ENCODE measurements at regions not wholly inside any gene's neighbourhood (a gene's known extent, or its start where the extent isn't known, plus 50 kb on each side); places are given as distances from the start of the nearest gene placed in this dataset.

- Histone ChIP-seq H3K4me3 (ENCODE audit: low read length) (no peak overlapping the region), H3K27ac (ENCODE audit: low read depth in 1 of 2, low read length in 2 of 2) (no peak overlapping the region), H3K9me3 (ENCODE audit: control insufficient read depth in 1 of 2, insufficient read depth in 1 of 2, low read length in 2 of 2) (peaks cover 7 to 17% of the 10 kb centered on the region in 2 experiments), H3K27me3 (ENCODE audit: control insufficient read depth in 1 of 2, insufficient read depth in 2 of 2, low read length in 2 of 2) (no peaks in the 10 kb centered on the region), H3K4me1 (ENCODE audit: insufficient read depth, low read length) (no peaks in the 10 kb centered on the region), H3K36me3 (ENCODE audit: insufficient read depth, low read length) (no peaks in the 10 kb centered on the region)
- Mint-ChIP-seq H3K9me3 (peaks cover 18% of the 10 kb centered on the region), H3K4me3 (no peak overlapping the region), H3K27ac (no peak overlapping the region), H3K4me1 (ENCODE audit: low read depth) (no peaks in the 10 kb centered on the region), H3K36me3 (ENCODE audit: low read depth) (no peaks in the 10 kb centered on the region), H3K27me3 (no peaks in the 10 kb centered on the region)
- TF ChIP-seq CTCF (IDR thresholded peaks at IDR 0.05): no peak
- DNase-seq: no peak
- ChIA-PET POLR2A (no interaction called here), CTCF (no interaction called here)
- intact Hi-C loops (cut with DNase I, micrococcal nuclease): no loop called here
- ATAC-seq (ENCODE audit: poor library complexity): no peak
Measured at GRCh38 chr2:5111581-5111980, 580.6 kb upstream of the SOX11 start.

GRCh38 chr2:5119046-5119445 is 573.1 kb upstream of the SOX11 start:
- Mint-ChIP-seq H3K4me3 (no peak overlapping the region), H3K9me3 (peaks cover 6% of the 10 kb centered on the region), H3K27me3 (no peaks in the 10 kb centered on the region), H3K36me3 (ENCODE audit: low read depth) (no peaks in the 10 kb centered on the region), H3K4me1 (ENCODE audit: low read depth) (no peaks in the 10 kb centered on the region), H3K27ac (no peak overlapping the region)
- no peak for TF ChIP-seq CTCF (IDR thresholded peaks at IDR 0.05)
- H3K4me3 ChIP-seq (ENCODE audit: low read length): no peak overlapping the region
- H3K27ac ChIP-seq (ENCODE audit: low read depth in 1 of 2, low read length in 2 of 2): no peak overlapping the region
- ChIA-PET CTCF (interaction anchor here (1.0 kb wide), 1 partner anchor 27 kb away, joined by 3 read pairs; no protein-coding TSS in a partner anchor), POLR2A (no interaction called here)
- DNase-seq: no peak
- intact Hi-C loops (cut with DNase I, micrococcal nuclease): no loop called here
- H3K4me1 ChIP-seq (ENCODE audit: insufficient read depth, low read length): no peaks in the 10 kb centered on the region
- H3K36me3 ChIP-seq (ENCODE audit: insufficient read depth, low read length): no peaks in the 10 kb centered on the region
- H3K27me3 ChIP-seq (ENCODE audit: control insufficient read depth in 1 of 2, insufficient read depth in 2 of 2, low read length in 2 of 2): no peaks in the 10 kb centered on the region
- peaks cover 6 to 16% of the 10 kb centered on the region in 2 experiments for H3K9me3 ChIP-seq (ENCODE audit: control insufficient read depth in 1 of 2, insufficient read depth in 1 of 2, low read length in 2 of 2)
- ATAC-seq (ENCODE audit: poor library complexity): no peak

- ATAC-seq (ENCODE audit: poor library complexity) (no peak), DNase-seq (no peak)
- no peaks in the 10 kb centered on the region for H3K36me3 Mint-ChIP-seq (ENCODE audit: low read depth)
- no peak overlapping the region for H3K27ac Mint-ChIP-seq
- H3K4me3 ChIP-seq (ENCODE audit: low read length): no peak overlapping the region
- H3K4me1 ChIP-seq (ENCODE audit: insufficient read depth, low read length): no peaks in the 10 kb centered on the region
- POLR2A ChIA-PET: no interaction called here
- intact Hi-C loops (cut with DNase I, micrococcal nuclease): no loop called here
- TF ChIP-seq CTCF (IDR thresholded peaks at IDR 0.05): no peak
- no peak overlapping the region for H3K27ac ChIP-seq (ENCODE audit: low read depth in 1 of 2, low read length in 2 of 2)
- H3K36me3 ChIP-seq (ENCODE audit: insufficient read depth, low read length): no peaks in the 10 kb centered on the region
- no peaks in the 10 kb centered on the region for H3K4me1 Mint-ChIP-seq (ENCODE audit: low read depth)
- no peak overlapping the region for H3K4me3 Mint-ChIP-seq
- H3K9me3 Mint-ChIP-seq: peaks cover 3% of the 10 kb centered on the region
- peaks cover 0 to 10% of the 10 kb centered on the region in 2 experiments for H3K9me3 ChIP-seq (ENCODE audit: control insufficient read depth in 1 of 2, insufficient read depth in 1 of 2, low read length in 2 of 2)
- H3K27me3 ChIP-seq (ENCODE audit: control insufficient read depth in 1 of 2, insufficient read depth in 2 of 2, low read length in 2 of 2): no peaks in the 10 kb centered on the region
- CTCF ChIA-PET: no interaction called here
- no peaks in the 10 kb centered on the region for H3K27me3 Mint-ChIP-seq
Measured at GRCh38 chr2:5121121-5121520, 571.1 kb upstream of the SOX11 start.

Measured in CD4-positive, alpha-beta T cell (primary cell).